ENCODE measurements at regions not wholly inside any gene's neighbourhood (a gene's known extent, or its start where the extent isn't known, plus 50 kb on each side); places are given as distances from the start of the nearest gene placed in this dataset.

GRCh38 chr6:4379958-4380357 is 244.6 kb upstream of the ECI2 start:
- TF ChIP-seq CTCF (IDR thresholded peaks at IDR 0.05) = no peak
- no peak for TF ChIP-seq EP300 (IDR thresholded peaks at IDR 0.05)
- TF ChIP-seq POLR2A (IDR thresholded peaks at IDR 0.05) = no peak
- no peak for TF ChIP-seq POLR2AphosphoS5 (IDR thresholded peaks at IDR 0.05)

Measured in stomach (tissue), 4 donors.